OCI-LY1 (cell line): ENCODE measurements at regions not wholly inside any gene's neighbourhood (a gene's known extent, or its start where the extent isn't known, plus 50 kb on each side); places are given as distances from the start of the nearest gene placed in this dataset.

Experiments used
- H2AFZ ChIP-seq: fragments of 200-600 bp; sonication (generic), shearing (Covaris generic); 2 replicates; pipeline ENCODE4 v1.6.0; 2014; ENCODE audit warnings: antibody characterized with exemption, mild to moderate bottlenecking, low read length
- H3F3A ChIP-seq: fragments of 200-600 bp; sonication (generic), shearing (Covaris generic); 2 replicates; pipeline ENCODE4 v1.6.0; 2014; ENCODE audit warnings: mild to moderate bottlenecking, antibody characterized with exemption, low read length, moderate library complexity; ENCODE audit not compliant: insufficient read depth
- H3K27ac ChIP-seq: fragments of 200-600 bp; sonication (generic); 2 replicates; pipeline ENCODE4 v1.5.1; 2014; ENCODE audit warnings: low read length, mixed run types, mild to moderate bottlenecking, low read depth; ENCODE audit not compliant: poor library complexity, severe bottlenecking
- H3K27me3 ChIP-seq: fragments of 200-600 bp; sonication (generic); 2 replicates; pipeline ENCODE4 v1.6.0; 2014; ENCODE audit warnings: antibody characterized with exemption, mild to moderate bottlenecking, low read length, moderate library complexity; ENCODE audit not compliant: insufficient read depth
- H3K36me3 ChIP-seq: fragments of 200-600 bp; sonication (generic); 2 replicates; pipeline ENCODE4 v1.6.1; 2014; ENCODE audit warnings: mild to moderate bottlenecking, antibody characterized with exemption, low read length, moderate library complexity, mixed read lengths; ENCODE audit not compliant: insufficient read depth
- H3K4me1 ChIP-seq: fragments of 200-600 bp; sonication (generic); 2 replicates; pipeline ENCODE4 v1.5.1; 2014; ENCODE audit warnings: mild to moderate bottlenecking, low read length, moderate library complexity; ENCODE audit not compliant: insufficient read depth, severe bottlenecking
- H3K4me2 ChIP-seq: fragments of 200-600 bp; sonication (generic), shearing (Covaris generic); 2 replicates; pipeline ENCODE4 v1.6.1; 2014; ENCODE audit warnings: low read length
- H3K4me3 ChIP-seq: fragments of 200-600 bp; sonication (generic); 2 replicates; pipeline ENCODE4 v1.5.1; 2014; ENCODE audit warnings: low read length, low read depth, mild to moderate bottlenecking, mixed read lengths; ENCODE audit not compliant: poor library complexity, severe bottlenecking
- H3K79me2 ChIP-seq: fragments of 200-600 bp; shearing (Covaris generic); 2 replicates; pipeline ENCODE4 v1.6.1; 2016; ENCODE audit warnings: mixed run types, low read length, mixed read lengths; ENCODE audit not compliant: insufficient read depth
- H3K9ac ChIP-seq: fragments of 200-600 bp; sonication (generic), shearing (Covaris generic); 2 replicates; pipeline ENCODE4 v1.6.1; 2014; ENCODE audit warnings: mild to moderate bottlenecking, low read length, mixed read lengths
- H3K9me2 ChIP-seq: fragments of 200-600 bp; sonication (generic), shearing (Covaris generic); 2 replicates; pipeline ENCODE4 v1.6.1; 2014; ENCODE audit warnings: low read depth, mild to moderate bottlenecking, low read length, mixed read lengths
- H3K9me3 ChIP-seq: fragments of 200-600 bp; shearing (Covaris generic); 2 replicates; pipeline ENCODE4 v1.6.1; 2014; ENCODE audit warnings: low read length, mixed read lengths
- H4K20me1 ChIP-seq: fragments of 200-600 bp; sonication (generic), shearing (Covaris generic); 2 replicates; pipeline ENCODE4 v1.6.0; 2016; ENCODE audit warnings: mild to moderate bottlenecking, low read length; ENCODE audit not compliant: insufficient read depth
- CTCF ChIP-seq: fragments of 200-600 bp; sonication (generic), shearing (Covaris generic); IDR thresholded peaks from 2 replicates; pipeline ENCODE4 v1.5.1; 2017; ENCODE audit warnings: mild to moderate bottlenecking, antibody characterized with exemption, low read length, moderate library complexity, mixed read lengths
- EZH2 ChIP-seq: fragments of 200-600 bp; sonication (generic), shearing (Covaris generic); IDR thresholded peaks from 2 replicates; pipeline ENCODE4 v1.8.0; 2017; ENCODE audit warnings: borderline replicate concordance, mixed run types, mild to moderate bottlenecking, antibody characterized with exemption, low read length, moderate library complexity, mixed read lengths

- H3K36me3 ChIP-seq: peaks cover 29% of the 10 kb centered on the region; the same call in 1 of the 2 replicates
- no peak overlapping the region for H2AFZ ChIP-seq
- H3K4me3 ChIP-seq: no peak overlapping the region
- peak overlapping the region; percentile 50; the same call in 1 of the 2 replicates for H3K9ac ChIP-seq
- H3F3A ChIP-seq: no peaks in the 10 kb centered on the region
- peak overlapping the region; percentile 52 for H3K4me2 ChIP-seq
- no peaks in the 10 kb centered on the region for H3K9me2 ChIP-seq
- H3K27ac ChIP-seq: peak overlapping the region; percentile 95
- H4K20me1 ChIP-seq: no peaks in the 10 kb centered on the region
- H3K4me1 ChIP-seq: peaks cover 81% of the 10 kb centered on the region
- no peaks in the 10 kb centered on the region for H3K79me2 ChIP-seq
- no peak for TF ChIP-seq CTCF
- TF ChIP-seq EZH2: no peak
- no peaks in the 10 kb centered on the region for H3K9me3 ChIP-seq
- H3K27me3 ChIP-seq: no peaks in the 10 kb centered on the region
These were observed 54.5 kb upstream of the MPEG1 start for GRCh38 chr11:59267196-59267595.

- Histone ChIP-seq H2AFZ (no peak overlapping the region), H3K9me2 (no peaks in the 10 kb centered on the region), H3K79me2 (no peaks in the 10 kb centered on the region), H3K36me3 (peaks cover 28% of the 10 kb centered on the region; the same call in 1 of the 2 replicates), H3K9me3 (no peaks in the 10 kb centered on the region), H3K9ac (peak overlapping the region; percentile 50; the same call in 1 of the 2 replicates), H3K4me2 (peak overlapping the region; percentile 52; the same call in 1 of the 2 replicates), H3K4me1 (peaks cover 74% of the 10 kb centered on the region), H3K27ac (peak overlapping the region; percentile 95), H3F3A (no peaks in the 10 kb centered on the region), H3K27me3 (no peaks in the 10 kb centered on the region), H3K4me3 (no peak overlapping the region), H4K20me1 (no peaks in the 10 kb centered on the region)
- TF ChIP-seq CTCF (no peak), EZH2 (no peak)
These were observed 53.8 kb upstream of the MPEG1 start for GRCh38 chr11:59266491-59266890.

GRCh38 chr11:59265735-59266134 lies 53.0 kb upstream of the MPEG1 start:
- Histone ChIP-seq H3K27ac (peak overlapping the region; percentile 95), H3F3A (no peaks in the 10 kb centered on the region), H3K36me3 (peaks cover 21% of the 10 kb centered on the region; the same call in 1 of the 2 replicates), H3K9me2 (no peaks in the 10 kb centered on the region), H3K4me1 (peaks cover 67% of the 10 kb centered on the region), H3K4me3 (no peak overlapping the region), H3K9ac (no peak overlapping the region; the same call in 1 of the 2 replicates), H3K4me2 (no peak overlapping the region), H2AFZ (no peak overlapping the region), H3K27me3 (no peaks in the 10 kb centered on the region), H3K9me3 (no peaks in the 10 kb centered on the region), H4K20me1 (no peaks in the 10 kb centered on the region), H3K79me2 (no peaks in the 10 kb centered on the region)
- TF ChIP-seq EZH2: no peak
- TF ChIP-seq CTCF: no peak
